CD8-positive, alpha-beta memory T cell (primary cell): ENCODE measurements at regions not wholly inside any gene's neighbourhood (a gene's known extent, or its start where the extent isn't known, plus 50 kb on each side); places are given as distances from the start of the nearest gene placed in this dataset.

Experiments used
- CTCF ChIA-PET: fragments of 350-600 bp; sonication (Branson Sonifier 250); formaldehyde crosslinking; loops from one replicate; lab custom pipeline; 2021; ENCODE audit warnings: antibody characterized with exemption; lab: Charles Lee
- POLR2A ChIA-PET: fragments of 350-600 bp; sonication (Branson Sonifier 250); formaldehyde crosslinking; loops from one replicate; lab custom pipeline; 2021; ENCODE audit warnings: antibody characterized with exemption; lab: Charles Lee
- DNase-seq, 5 donors: peaks; one replicate each; pipeline versions ENCODE4 v3.0.0 to v3.0.0-alpha.2; 2020 to 2022; ENCODE audit warnings: mixed read lengths in 1 of 5
- H3K27ac ChIP-seq: one replicate; pipeline ENCODE4 v1.7.0; 2013; ENCODE audit warnings: low read depth, mild to moderate bottlenecking, low read length, moderate library complexity
- H3K27me3 ChIP-seq: 2 replicates; pipeline ENCODE4 v1.7.0; 2013; ENCODE audit warnings: low read length, mild to moderate bottlenecking; ENCODE audit not compliant: insufficient read depth, poor library complexity, severe bottlenecking
- H3K36me3 ChIP-seq: 2 replicates; pipeline ENCODE4 v1.7.0; 2013; ENCODE audit warnings: mild to moderate bottlenecking, low read length, moderate library complexity; ENCODE audit not compliant: insufficient read depth
- H3K4me1 ChIP-seq: 2 replicates; pipeline ENCODE4 v1.7.0; 2013; ENCODE audit warnings: mild to moderate bottlenecking, low read length, moderate library complexity; ENCODE audit not compliant: insufficient read depth
- H3K4me3 ChIP-seq: 2 replicates; pipeline ENCODE4 v1.7.0; 2013; ENCODE audit warnings: mild to moderate bottlenecking, low read length
- H3K9me3 ChIP-seq: 2 replicates; pipeline ENCODE4 v1.7.0; 2013; ENCODE audit warnings: mild to moderate bottlenecking, low read length
- H3K27ac Mint-ChIP-seq, 8 donors: one replicate each; pipeline ENCODE4 v1.8.0; 2020 to 2021; ENCODE audit warnings: mixed read lengths in 8 of 8, mild to moderate bottlenecking in 6 of 8, inconsistent platforms in 3 of 8, moderate library complexity in 3 of 8
- H3K27me3 Mint-ChIP-seq, 2 donors: one replicate each; pipeline ENCODE4 v1.8.0; 2020 to 2021; ENCODE audit warnings: mixed read lengths in 2 of 2, mild to moderate bottlenecking in 1 of 2, moderate library complexity in 1 of 2
- H3K36me3 Mint-ChIP-seq, 3 donors: one replicate each; pipeline ENCODE4 v1.8.0; 2020 to 2021; ENCODE audit warnings: mixed read lengths in 3 of 3, inconsistent platforms in 1 of 3, mild to moderate bottlenecking in 1 of 3
- H3K4me1 Mint-ChIP-seq, 3 donors: one replicate each; pipeline ENCODE4 v1.8.0; 2020 to 2021; ENCODE audit warnings: mixed read lengths in 3 of 3, inconsistent platforms in 1 of 3, mild to moderate bottlenecking in 1 of 3
- H3K4me3 Mint-ChIP-seq, 7 donors: one replicate each; pipeline ENCODE4 v1.8.0; 2020 to 2021; ENCODE audit warnings: mixed read lengths in 7 of 7, mild to moderate bottlenecking in 6 of 7, moderate library complexity in 4 of 7, inconsistent platforms in 2 of 7
- H3K9me3 Mint-ChIP-seq, 5 donors: one replicate each; pipeline ENCODE4 v1.8.0; 2020 to 2022; ENCODE audit warnings: mixed read lengths in 5 of 5, mild to moderate bottlenecking in 3 of 5, moderate library complexity in 2 of 5, inconsistent platforms in 1 of 5

- Mint-ChIP-seq H3K27me3 (peaks cover 12 to 26% of the 10 kb centered on the region in 2 donors), H3K4me3 (no peak overlapping the region), H3K9me3 (no peaks in the 10 kb centered on the region), H3K4me1 (no peaks in the 10 kb centered on the region), H3K36me3 (no peaks in the 10 kb centered on the region), H3K27ac (no peak overlapping the region)
- CTCF ChIA-PET: no interaction called here
- Histone ChIP-seq H3K27me3 (no peaks in the 10 kb centered on the region), H3K9me3 (no peaks in the 10 kb centered on the region), H3K4me1 (no peaks in the 10 kb centered on the region), H3K27ac (no peak overlapping the region), H3K4me3 (no peak overlapping the region), H3K36me3 (no peaks in the 10 kb centered on the region)
- POLR2A ChIA-PET: no interaction called here
- no peak for DNase-seq
Observed at GRCh38 chr7:25831062-25831691, 320.8 kb upstream of the NFE2L3 start.

- H3K9me3 Mint-ChIP-seq: no peaks in the 10 kb centered on the region
Observed at GRCh38 chr7:25831831-25832411, 320.1 kb upstream of the NFE2L3 start.

DNA sequence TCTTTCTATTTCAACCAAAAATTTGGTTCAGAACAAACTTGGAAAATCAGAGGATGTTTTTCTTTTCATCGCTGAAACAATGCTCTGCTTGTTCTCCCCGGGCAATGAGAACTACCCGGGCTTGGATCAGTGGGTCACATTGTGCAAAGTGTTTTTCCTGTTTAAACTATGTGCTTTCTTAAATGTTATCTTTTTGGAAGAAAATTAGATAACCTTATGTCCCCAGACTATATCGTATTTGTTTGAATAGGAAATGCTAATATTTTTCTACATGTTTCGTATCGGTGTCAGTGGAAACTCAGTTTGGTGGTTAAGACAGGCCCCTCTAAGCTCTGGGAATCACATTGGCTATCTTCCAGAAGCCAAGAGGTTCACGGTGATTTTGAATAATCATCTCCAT lies 319.5 kb upstream of the NFE2L3 start:
- no peaks in the 10 kb centered on the region for H3K27me3 ChIP-seq
- POLR2A ChIA-PET: no interaction called here
- no peaks in the 10 kb centered on the region for H3K36me3 ChIP-seq
- no peak overlapping the region for H3K4me3 ChIP-seq
- no peaks in the 10 kb centered on the region for H3K4me1 ChIP-seq
- Mint-ChIP-seq H3K27ac (no peak overlapping the region), H3K4me3 (no peak overlapping the region), H3K9me3 (no peaks in the 10 kb centered on the region), H3K4me1 (no peaks in the 10 kb centered on the region), H3K36me3 (no peaks in the 10 kb centered on the region), H3K27me3 (peaks cover 14 to 38% of the 10 kb centered on the region in 2 donors)
- H3K9me3 ChIP-seq: no peaks in the 10 kb centered on the region
- no peak overlapping the region for H3K27ac ChIP-seq
- DNase-seq: no peak
- CTCF ChIA-PET: no interaction called here

More at GRCh38 chr7:25831831-25832411, 320.1 kb upstream of the NFE2L3 start:
- no peaks in the 10 kb centered on the region for H3K9me3 ChIP-seq
- Mint-ChIP-seq H3K27me3 (peaks cover 10 to 32% of the 10 kb centered on the region in 2 donors), H3K27ac (no peak overlapping the region), H3K36me3 (no peaks in the 10 kb centered on the region), H3K4me1 (no peaks in the 10 kb centered on the region), H3K4me3 (no peak overlapping the region)
- POLR2A ChIA-PET: no interaction called here
- no peaks in the 10 kb centered on the region for H3K36me3 ChIP-seq
- CTCF ChIA-PET: no interaction called here
- H3K27me3 ChIP-seq: no peaks in the 10 kb centered on the region
- no peak overlapping the region for H3K27ac ChIP-seq
- DNase-seq: no peak
- no peak overlapping the region for H3K4me3 ChIP-seq
- no peaks in the 10 kb centered on the region for H3K4me1 ChIP-seq

DNA sequence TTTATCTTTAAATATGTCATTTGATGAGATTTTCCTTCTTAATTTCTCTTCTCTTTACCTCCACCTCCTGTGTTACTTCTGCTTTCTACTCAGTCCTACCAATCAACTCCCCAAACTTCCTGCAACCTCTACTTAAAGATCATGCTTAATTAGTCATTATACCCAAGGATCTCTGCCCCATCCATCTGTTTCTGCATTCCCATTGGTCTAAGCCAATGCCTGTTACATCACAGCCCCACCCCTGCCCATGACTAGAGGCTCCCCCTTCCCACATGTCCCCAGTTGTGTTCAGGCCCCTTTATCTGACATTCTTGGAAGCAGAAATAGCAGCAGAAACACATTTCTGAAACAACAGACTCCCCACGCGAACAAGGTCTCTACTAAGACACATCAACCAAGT lies 319.1 kb upstream of the NFE2L3 start:
- Mint-ChIP-seq H3K9me3 (no peaks in the 10 kb centered on the region), H3K4me1 (no peaks in the 10 kb centered on the region), H3K4me3 (no peak overlapping the region), H3K27ac (no peak overlapping the region), H3K27me3 (peaks cover 13 to 39% of the 10 kb centered on the region in 2 donors), H3K36me3 (no peaks in the 10 kb centered on the region)
- no peaks in the 10 kb centered on the region for H3K9me3 ChIP-seq
- no peak overlapping the region for H3K27ac ChIP-seq
- ChIA-PET CTCF (no interaction called here), POLR2A (no interaction called here)
- no peak for DNase-seq
- no peaks in the 10 kb centered on the region for H3K27me3 ChIP-seq
- H3K4me1 ChIP-seq: no peaks in the 10 kb centered on the region
- no peaks in the 10 kb centered on the region for H3K36me3 ChIP-seq
- no peak overlapping the region for H3K4me3 ChIP-seq

GRCh38 chr7:25834050-25834449 lies 317.9 kb upstream of the NFE2L3 start:
- no peak overlapping the region for H3K27ac Mint-ChIP-seq
- no peaks in the 10 kb centered on the region for H3K9me3 Mint-ChIP-seq
- H3K36me3 Mint-ChIP-seq: no peaks in the 10 kb centered on the region
- ChIA-PET POLR2A (no interaction called here), CTCF (no interaction called here)
- Histone ChIP-seq H3K4me1 (no peaks in the 10 kb centered on the region), H3K9me3 (no peaks in the 10 kb centered on the region), H3K27ac (no peak overlapping the region), H3K36me3 (no peaks in the 10 kb centered on the region), H3K27me3 (no peaks in the 10 kb centered on the region), H3K4me3 (no peak overlapping the region)
- H3K4me1 Mint-ChIP-seq: no peaks in the 10 kb centered on the region
- H3K4me3 Mint-ChIP-seq: no peak overlapping the region
- peaks cover 13 to 40% of the 10 kb centered on the region in 2 donors for H3K27me3 Mint-ChIP-seq
- DNase-seq: no peak

- Mint-ChIP-seq H3K9me3 (no peaks in the 10 kb centered on the region), H3K36me3 (no peaks in the 10 kb centered on the region), H3K4me3 (no peak overlapping the region), H3K4me1 (no peaks in the 10 kb centered on the region), H3K27ac (no peak overlapping the region), H3K27me3 (peaks cover 13 to 43% of the 10 kb centered on the region in 2 donors)
- ChIA-PET POLR2A (no interaction called here), CTCF (no interaction called here)
- no peaks in the 10 kb centered on the region for H3K9me3 ChIP-seq
- no peak overlapping the region for H3K27ac ChIP-seq
- no peaks in the 10 kb centered on the region for H3K4me1 ChIP-seq
- no peaks in the 10 kb centered on the region for H3K36me3 ChIP-seq
- no peaks in the 10 kb centered on the region for H3K27me3 ChIP-seq
- H3K4me3 ChIP-seq: no peak overlapping the region
- no peak for DNase-seq
Observed at GRCh38 chr7:25835197-25835596, 316.8 kb upstream of the NFE2L3 start.

DNA sequence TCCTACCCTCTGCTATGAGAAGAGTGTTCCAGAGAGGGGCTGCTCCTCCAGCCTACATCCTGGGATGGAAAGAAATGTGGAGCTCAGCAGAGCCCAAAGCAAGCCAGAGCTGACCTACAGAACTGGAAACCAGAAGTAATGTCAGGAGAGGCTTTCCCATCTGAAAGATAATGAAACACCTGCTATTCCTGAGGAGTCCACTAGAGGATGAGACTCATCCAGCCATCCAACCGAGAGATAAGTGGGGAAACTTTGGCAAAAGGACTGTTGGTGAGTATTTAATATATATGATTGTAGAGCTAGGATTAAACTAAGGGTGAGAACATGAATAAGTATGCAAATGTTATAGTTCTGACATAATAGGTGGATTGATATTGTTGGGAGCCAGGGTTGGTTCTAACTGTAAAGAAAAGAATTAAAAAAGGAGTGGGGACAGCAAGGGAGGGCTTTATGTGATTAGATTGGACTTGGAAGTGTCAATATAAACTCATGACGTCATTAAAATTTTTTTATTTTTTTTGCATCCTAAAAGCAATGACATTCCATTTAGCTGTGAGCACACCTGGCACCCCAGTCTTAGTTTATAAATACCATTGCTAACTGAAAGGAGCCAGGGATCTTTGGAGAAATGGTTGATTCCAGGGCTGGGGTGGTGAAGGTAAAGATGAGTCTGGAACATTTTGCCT lies 312.8 kb upstream of the NFE2L3 start:
- Histone ChIP-seq H3K36me3 (no peaks in the 10 kb centered on the region), H3K27ac (no peak overlapping the region), H3K27me3 (no peaks in the 10 kb centered on the region), H3K4me1 (no peaks in the 10 kb centered on the region), H3K4me3 (no peak overlapping the region), H3K9me3 (no peaks in the 10 kb centered on the region)
- H3K4me3 Mint-ChIP-seq: no peak overlapping the region
- no peaks in the 10 kb centered on the region for H3K9me3 Mint-ChIP-seq
- no peaks in the 10 kb centered on the region for H3K4me1 Mint-ChIP-seq
- ChIA-PET CTCF (no interaction called here), POLR2A (no interaction called here)
- no peak for DNase-seq
- H3K27me3 Mint-ChIP-seq: peaks cover 11 to 54% of the 10 kb centered on the region in 2 donors
- H3K27ac Mint-ChIP-seq: no peak overlapping the region
- peaks cover 0 to 2% (median 0%) of the 10 kb centered on the region in 3 donors for H3K36me3 Mint-ChIP-seq

GRCh38 chr7:25840209-25840792 lies 311.7 kb upstream of the NFE2L3 start:
- no peak for DNase-seq
- Histone ChIP-seq H3K4me1 (no peaks in the 10 kb centered on the region), H3K36me3 (no peaks in the 10 kb centered on the region), H3K27ac (no peak overlapping the region), H3K9me3 (no peaks in the 10 kb centered on the region), H3K4me3 (no peak overlapping the region), H3K27me3 (no peaks in the 10 kb centered on the region)
- ChIA-PET POLR2A (no interaction called here), CTCF (no interaction called here)
- Mint-ChIP-seq H3K9me3 (no peaks in the 10 kb centered on the region), H3K4me1 (no peaks in the 10 kb centered on the region), H3K27me3 (peaks cover 12 to 55% of the 10 kb centered on the region in 2 donors), H3K36me3 (peaks cover 0 to 2% (median 0%) of the 10 kb centered on the region in 3 donors), H3K27ac (no peak overlapping the region), H3K4me3 (no peak overlapping the region)
